SK-N-SH treated with all-trans-retinoic acid at 6 μM for 48 hours (cell line): ENCODE measurements at regions not wholly inside any gene's neighbourhood (a gene's known extent, or its start where the extent isn't known, plus 50 kb on each side); places are given as distances from the start of the nearest gene placed in this dataset.

Experiments used
- ARNTL ChIP-seq: fragments of 450-650 bp; formaldehyde crosslinking; IDR thresholded peaks from 2 replicates; pipeline ENCODE4 v1.5.0; 2020; ENCODE audit warnings: low read depth, mild to moderate bottlenecking, moderate library complexity, borderline replicate concordance
- ISL1 ChIP-seq: fragments of 250-450 bp; sonication (Bioruptor Pico); IDR thresholded peaks from 2 replicates; pipeline ENCODE4 v2.1.2; 2022; ENCODE audit warnings: mild to moderate bottlenecking, moderate library complexity
- RARB ChIP-seq: fragments of 250-450 bp; sonication (Bioruptor Pico); IDR thresholded peaks from 2 replicates; pipeline ENCODE4 v1.8.0; 2021; ENCODE audit warnings: mild to moderate bottlenecking, moderate library complexity
- ZC3H10 ChIP-seq: fragments of 250-450 bp; sonication (Bioruptor Pico); IDR thresholded peaks from 2 replicates; pipeline ENCODE4 v1.5.1; 2021; ENCODE audit warnings: mild to moderate bottlenecking, moderate library complexity
- ZFP3 ChIP-seq: fragments of 250-450 bp; sonication (Bioruptor Pico); IDR thresholded peaks from 2 replicates; pipeline ENCODE4 v1.5.0; 2020; ENCODE audit warnings: mild to moderate bottlenecking, moderate library complexity
- ZFP30 ChIP-seq: fragments of 450-650 bp; formaldehyde crosslinking; IDR thresholded peaks from 2 replicates; pipeline ENCODE4 v1.5.0; 2022; ENCODE audit warnings: mild to moderate bottlenecking, moderate library complexity
- ZNF8 ChIP-seq: fragments of 450-650 bp; formaldehyde crosslinking; IDR thresholded peaks from 2 replicates; pipeline ENCODE4 v1.5.0; 2020; ENCODE audit warnings: mild to moderate bottlenecking, moderate library complexity
- TF ChIP-seq, protein P1 (sequence below): fragments of 250-450 bp; sonication (Bioruptor Pico); IDR thresholded peaks from 2 replicates; pipeline ENCODE4 v1.8.0; 2020; ENCODE audit warnings: mild to moderate bottlenecking, moderate library complexity, borderline replicate concordance
- TF ChIP-seq, protein P2 (sequence below): fragments of 250-450 bp; sonication (Bioruptor Pico); IDR thresholded peaks from 2 replicates; pipeline ENCODE4 v1.5.1; 2021; ENCODE audit warnings: mild to moderate bottlenecking, moderate library complexity
- TF ChIP-seq, protein P3 (sequence below): fragments of 250-450 bp; sonication (Bioruptor Pico); IDR thresholded peaks from 2 replicates; pipeline ENCODE4 v1.5.1; 2020; ENCODE audit warnings: low read depth, mild to moderate bottlenecking, moderate library complexity
- TF ChIP-seq, protein P4 (sequence below): fragments of 250-450 bp; sonication (Bioruptor Pico); IDR thresholded peaks from 2 replicates; pipeline ENCODE4 v1.5.0; 2020; ENCODE audit warnings: mild to moderate bottlenecking, moderate library complexity

DNA sequence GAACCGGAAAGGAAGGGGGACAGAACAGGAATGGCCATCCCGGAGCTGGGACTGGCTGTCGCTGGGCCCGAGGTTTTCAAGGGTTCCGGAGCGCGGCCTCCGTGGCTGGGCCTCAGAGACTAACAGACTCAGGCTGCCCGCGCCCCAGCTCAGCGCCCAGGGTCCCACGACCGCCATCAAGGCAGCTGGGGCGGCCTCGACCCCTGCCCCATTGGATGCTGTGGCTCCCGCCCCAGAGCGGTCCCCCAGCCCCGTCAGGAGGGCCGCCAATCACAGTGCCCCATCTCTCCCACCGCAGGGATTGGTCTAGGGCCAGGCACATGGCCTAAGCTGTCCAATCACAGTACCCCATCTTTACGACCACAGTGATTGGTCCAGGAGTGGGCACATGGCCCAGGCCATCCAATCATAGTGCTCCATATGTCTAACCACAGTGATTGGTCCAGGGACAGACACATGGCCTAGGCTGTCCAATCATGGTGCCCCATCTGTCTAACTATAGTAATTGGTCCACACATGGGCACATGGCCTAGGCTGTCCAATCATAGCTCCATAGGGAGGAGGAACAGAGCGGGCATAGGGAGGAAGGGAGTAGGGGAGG lies 105.3 kb upstream of the NKX1-1 start:
- TF ChIP-seq ISL1 (CRISPR knock-in tag) = no peak
- TF ChIP-seq, protein P1, sequence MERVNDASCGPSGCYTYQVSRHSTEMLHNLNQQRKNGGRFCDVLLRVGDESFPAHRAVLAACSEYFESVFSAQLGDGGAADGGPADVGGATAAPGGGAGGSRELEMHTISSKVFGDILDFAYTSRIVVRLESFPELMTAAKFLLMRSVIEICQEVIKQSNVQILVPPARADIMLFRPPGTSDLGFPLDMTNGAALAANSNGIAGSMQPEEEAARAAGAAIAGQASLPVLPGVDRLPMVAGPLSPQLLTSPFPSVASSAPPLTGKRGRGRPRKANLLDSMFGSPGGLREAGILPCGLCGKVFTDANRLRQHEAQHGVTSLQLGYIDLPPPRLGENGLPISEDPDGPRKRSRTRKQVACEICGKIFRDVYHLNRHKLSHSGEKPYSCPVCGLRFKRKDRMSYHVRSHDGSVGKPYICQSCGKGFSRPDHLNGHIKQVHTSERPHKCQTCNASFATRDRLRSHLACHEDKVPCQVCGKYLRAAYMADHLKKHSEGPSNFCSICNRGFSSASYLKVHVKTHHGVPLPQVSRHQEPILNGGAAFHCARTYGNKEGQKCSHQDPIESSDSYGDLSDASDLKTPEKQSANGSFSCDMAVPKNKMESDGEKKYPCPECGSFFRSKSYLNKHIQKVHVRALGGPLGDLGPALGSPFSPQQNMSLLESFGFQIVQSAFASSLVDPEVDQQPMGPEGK (CRISPR knock-in tag) = no peak
- TF ChIP-seq, protein P2, sequence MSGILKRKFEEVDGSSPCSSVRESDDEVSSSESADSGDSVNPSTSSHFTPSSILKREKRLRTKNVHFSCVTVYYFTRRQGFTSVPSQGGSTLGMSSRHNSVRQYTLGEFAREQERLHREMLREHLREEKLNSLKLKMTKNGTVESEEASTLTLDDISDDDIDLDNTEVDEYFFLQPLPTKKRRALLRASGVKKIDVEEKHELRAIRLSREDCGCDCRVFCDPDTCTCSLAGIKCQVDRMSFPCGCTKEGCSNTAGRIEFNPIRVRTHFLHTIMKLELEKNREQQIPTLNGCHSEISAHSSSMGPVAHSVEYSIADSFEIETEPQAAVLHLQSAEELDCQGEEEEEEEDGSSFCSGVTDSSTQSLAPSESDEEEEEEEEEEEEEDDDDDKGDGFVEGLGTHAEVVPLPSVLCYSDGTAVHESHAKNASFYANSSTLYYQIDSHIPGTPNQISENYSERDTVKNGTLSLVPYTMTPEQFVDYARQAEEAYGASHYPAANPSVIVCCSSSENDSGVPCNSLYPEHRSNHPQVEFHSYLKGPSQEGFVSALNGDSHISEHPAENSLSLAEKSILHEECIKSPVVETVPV = no peak
- TF ChIP-seq, protein P3, sequence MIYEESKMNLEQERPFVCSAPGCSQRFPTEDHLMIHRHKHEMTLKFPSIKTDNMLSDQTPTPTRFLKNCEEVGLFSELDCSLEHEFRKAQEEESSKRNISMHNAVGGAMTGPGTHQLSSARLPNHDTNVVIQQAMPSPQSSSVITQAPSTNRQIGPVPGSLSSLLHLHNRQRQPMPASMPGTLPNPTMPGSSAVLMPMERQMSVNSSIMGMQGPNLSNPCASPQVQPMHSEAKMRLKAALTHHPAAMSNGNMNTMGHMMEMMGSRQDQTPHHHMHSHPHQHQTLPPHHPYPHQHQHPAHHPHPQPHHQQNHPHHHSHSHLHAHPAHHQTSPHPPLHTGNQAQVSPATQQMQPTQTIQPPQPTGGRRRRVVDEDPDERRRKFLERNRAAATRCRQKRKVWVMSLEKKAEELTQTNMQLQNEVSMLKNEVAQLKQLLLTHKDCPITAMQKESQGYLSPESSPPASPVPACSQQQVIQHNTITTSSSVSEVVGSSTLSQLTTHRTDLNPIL (CRISPR knock-in tag) = no peak
- TF ChIP-seq, protein P4, sequence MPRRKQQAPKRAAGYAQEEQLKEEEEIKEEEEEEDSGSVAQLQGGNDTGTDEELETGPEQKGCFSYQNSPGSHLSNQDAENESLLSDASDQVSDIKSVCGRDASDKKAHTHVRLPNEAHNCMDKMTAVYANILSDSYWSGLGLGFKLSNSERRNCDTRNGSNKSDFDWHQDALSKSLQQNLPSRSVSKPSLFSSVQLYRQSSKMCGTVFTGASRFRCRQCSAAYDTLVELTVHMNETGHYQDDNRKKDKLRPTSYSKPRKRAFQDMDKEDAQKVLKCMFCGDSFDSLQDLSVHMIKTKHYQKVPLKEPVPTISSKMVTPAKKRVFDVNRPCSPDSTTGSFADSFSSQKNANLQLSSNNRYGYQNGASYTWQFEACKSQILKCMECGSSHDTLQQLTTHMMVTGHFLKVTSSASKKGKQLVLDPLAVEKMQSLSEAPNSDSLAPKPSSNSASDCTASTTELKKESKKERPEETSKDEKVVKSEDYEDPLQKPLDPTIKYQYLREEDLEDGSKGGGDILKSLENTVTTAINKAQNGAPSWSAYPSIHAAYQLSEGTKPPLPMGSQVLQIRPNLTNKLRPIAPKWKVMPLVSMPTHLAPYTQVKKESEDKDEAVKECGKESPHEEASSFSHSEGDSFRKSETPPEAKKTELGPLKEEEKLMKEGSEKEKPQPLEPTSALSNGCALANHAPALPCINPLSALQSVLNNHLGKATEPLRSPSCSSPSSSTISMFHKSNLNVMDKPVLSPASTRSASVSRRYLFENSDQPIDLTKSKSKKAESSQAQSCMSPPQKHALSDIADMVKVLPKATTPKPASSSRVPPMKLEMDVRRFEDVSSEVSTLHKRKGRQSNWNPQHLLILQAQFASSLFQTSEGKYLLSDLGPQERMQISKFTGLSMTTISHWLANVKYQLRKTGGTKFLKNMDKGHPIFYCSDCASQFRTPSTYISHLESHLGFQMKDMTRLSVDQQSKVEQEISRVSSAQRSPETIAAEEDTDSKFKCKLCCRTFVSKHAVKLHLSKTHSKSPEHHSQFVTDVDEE (CRISPR knock-in tag) = no peak
- TF ChIP-seq ZC3H10 = no peak
- TF ChIP-seq ARNTL (CRISPR knock-in tag) = no peak
- no peak for TF ChIP-seq ZNF8 (CRISPR knock-in tag)
- TF ChIP-seq ZFP3 (CRISPR knock-in tag) = no peak
- TF ChIP-seq RARB (CRISPR knock-in tag) = no peak
- TF ChIP-seq ZFP30 (CRISPR knock-in tag) = no peak
